C4-2B (cell line): ENCODE measurements at regions not wholly inside any gene's neighbourhood (a gene's known extent, or its start where the extent isn't known, plus 50 kb on each side); places are given as distances from the start of the nearest gene placed in this dataset.

Experiments used
- ZFX ChIP-seq: fragments of 450-650 bp; IDR thresholded peaks from 2 replicates; pipeline ENCODE4 v1.6.1; 2017
- TF ChIP-seq, protein P1 (sequence below): fragments of 450-650 bp; conservative IDR thresholded peaks from 2 replicates; pipeline ENCODE4 v1.5.1; 2017; ENCODE audit warnings: mild to moderate bottlenecking

GRCh38 chrX:79094075-79094832 lies 50.2 kb upstream of the GPR174 start:
- TF ChIP-seq, protein P1, sequence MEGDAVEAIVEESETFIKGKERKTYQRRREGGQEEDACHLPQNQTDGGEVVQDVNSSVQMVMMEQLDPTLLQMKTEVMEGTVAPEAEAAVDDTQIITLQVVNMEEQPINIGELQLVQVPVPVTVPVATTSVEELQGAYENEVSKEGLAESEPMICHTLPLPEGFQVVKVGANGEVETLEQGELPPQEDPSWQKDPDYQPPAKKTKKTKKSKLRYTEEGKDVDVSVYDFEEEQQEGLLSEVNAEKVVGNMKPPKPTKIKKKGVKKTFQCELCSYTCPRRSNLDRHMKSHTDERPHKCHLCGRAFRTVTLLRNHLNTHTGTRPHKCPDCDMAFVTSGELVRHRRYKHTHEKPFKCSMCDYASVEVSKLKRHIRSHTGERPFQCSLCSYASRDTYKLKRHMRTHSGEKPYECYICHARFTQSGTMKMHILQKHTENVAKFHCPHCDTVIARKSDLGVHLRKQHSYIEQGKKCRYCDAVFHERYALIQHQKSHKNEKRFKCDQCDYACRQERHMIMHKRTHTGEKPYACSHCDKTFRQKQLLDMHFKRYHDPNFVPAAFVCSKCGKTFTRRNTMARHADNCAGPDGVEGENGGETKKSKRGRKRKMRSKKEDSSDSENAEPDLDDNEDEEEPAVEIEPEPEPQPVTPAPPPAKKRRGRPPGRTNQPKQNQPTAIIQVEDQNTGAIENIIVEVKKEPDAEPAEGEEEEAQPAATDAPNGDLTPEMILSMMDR: no peak
- no peak for TF ChIP-seq ZFX
